ENCODE measurements at regions not wholly inside any gene's neighbourhood (a gene's known extent, or its start where the extent isn't known, plus 50 kb on each side); places are given as distances from the start of the nearest gene placed in this dataset.

- TF ChIP-seq CTCF (IDR thresholded peaks at IDR 0.05; ENCODE audit: control insufficient read depth, insufficient read depth, low read depth, low read length, missing control alignments): no peak
- H3K4me3 ChIP-seq (ENCODE audit: control insufficient read depth, low read depth, low read length): no peak overlapping the region
- no peak for DNase-seq (ENCODE audit: low read depth)
These were observed 125.9 kb downstream of the RCN1 start for GRCh38 chr11:32216749-32217148.

GRCh38 chr11:32219320-32219719 is 128.4 kb downstream of the RCN1 start:
- no peak overlapping the region for H3K4me3 ChIP-seq (ENCODE audit: control insufficient read depth, low read depth, low read length)
- TF ChIP-seq CTCF (IDR thresholded peaks at IDR 0.05; ENCODE audit: control insufficient read depth, insufficient read depth, low read depth, low read length, missing control alignments): no peak
- no peak for DNase-seq (ENCODE audit: low read depth)

GRCh38 chr11:32221476-32222032 is 130.7 kb downstream of the RCN1 start:
- no peak for DNase-seq (ENCODE audit: low read depth)
- TF ChIP-seq CTCF (IDR thresholded peaks at IDR 0.05; ENCODE audit: control insufficient read depth, insufficient read depth, low read depth, low read length, missing control alignments): no peak
- no peak overlapping the region for H3K4me3 ChIP-seq (ENCODE audit: control insufficient read depth, low read depth, low read length)

- no peak for DNase-seq (ENCODE audit: low read depth)
- TF ChIP-seq CTCF (IDR thresholded peaks at IDR 0.05; ENCODE audit: control insufficient read depth, insufficient read depth, low read depth, low read length, missing control alignments): no peak
- no peak overlapping the region for H3K4me3 ChIP-seq (ENCODE audit: control insufficient read depth, low read depth, low read length)
These were observed 133.7 kb downstream of the RCN1 start for GRCh38 chr11:32224580-32224979.

- no peak for DNase-seq (ENCODE audit: low read depth)
- TF ChIP-seq CTCF (IDR thresholded peaks at IDR 0.05; ENCODE audit: control insufficient read depth, insufficient read depth, low read depth, low read length, missing control alignments): no peak
- H3K4me3 ChIP-seq (ENCODE audit: control insufficient read depth, low read depth, low read length): no peak overlapping the region
These were observed 134.9 kb downstream of the RCN1 start for GRCh38 chr11:32225571-32226285.

GRCh38 chr11:32226480-32226879 is 135.6 kb downstream of the RCN1 start:
- no peak overlapping the region for H3K4me3 ChIP-seq (ENCODE audit: control insufficient read depth, low read depth, low read length)
- no peak for DNase-seq (ENCODE audit: low read depth)
- no peak for TF ChIP-seq CTCF (IDR thresholded peaks at IDR 0.05; ENCODE audit: control insufficient read depth, insufficient read depth, low read depth, low read length, missing control alignments)

Data from AG09309 (cell line).